ENCODE measurements at regions not wholly inside any gene's neighbourhood (a gene's known extent, or its start where the extent isn't known, plus 50 kb on each side); places are given as distances from the start of the nearest gene placed in this dataset.
"Not testable (repeated sequence)": the region's sequence is repeated elsewhere in the genome, so short reads cannot be mapped to it uniquely, and the experiment has no call there.

DNA sequence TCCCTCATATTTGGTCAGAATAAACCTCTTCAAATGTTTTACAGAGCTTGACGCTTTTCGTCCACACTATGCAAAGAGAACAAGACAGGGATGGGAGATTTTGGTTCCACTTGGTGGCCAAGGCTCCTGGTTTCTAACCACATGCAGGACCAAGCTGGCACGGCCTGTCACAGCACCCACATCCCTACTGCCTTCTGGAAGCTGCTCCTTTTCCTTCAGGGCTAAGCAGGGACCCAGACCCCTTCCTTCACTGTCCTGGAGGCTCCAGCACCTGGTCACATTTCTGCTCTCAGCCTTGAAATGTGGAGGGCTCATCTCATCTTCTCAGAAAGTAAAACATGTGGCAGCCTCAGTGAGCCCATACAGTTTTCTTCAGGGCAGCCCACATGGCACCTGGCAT lies 50.4 kb upstream of the ARHGEF7 start:
- no peaks in the 10 kb centered on the region for H3K9me3 Mint-ChIP-seq (ENCODE audit: low read depth)
- H3K4me1 Mint-ChIP-seq (ENCODE audit: low read depth): peaks cover 8% of the 10 kb centered on the region
- H3K36me3 Mint-ChIP-seq: no peaks in the 10 kb centered on the region
- no peak overlapping the region for H3K27ac Mint-ChIP-seq
- H3K4me3 Mint-ChIP-seq: no peak overlapping the region
- peaks cover 34% of the 10 kb centered on the region for H3K27me3 Mint-ChIP-seq

DNA sequence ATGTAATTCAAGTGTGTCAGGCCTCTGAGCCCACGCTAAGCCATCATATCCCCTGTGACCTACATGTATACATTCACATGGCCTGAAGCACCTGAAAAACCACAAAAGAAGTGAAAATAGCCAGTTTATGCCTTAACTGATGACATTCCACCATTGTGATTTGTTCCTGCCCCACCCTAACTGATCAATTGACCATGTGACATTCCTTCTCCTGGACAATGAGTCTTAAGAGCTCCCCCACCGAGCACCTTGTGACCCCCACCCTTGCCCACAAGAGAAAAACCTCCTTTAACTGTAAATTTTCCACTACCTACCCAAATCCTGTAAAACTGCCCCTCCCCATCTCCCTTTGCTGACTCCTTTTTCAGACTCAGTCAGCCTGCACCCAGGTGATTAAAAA lies 52.1 kb upstream of the ARHGEF7 start:
- peaks cover 38% of the 10 kb centered on the region for H3K27me3 Mint-ChIP-seq
- no peaks in the 10 kb centered on the region for H3K9me3 Mint-ChIP-seq (ENCODE audit: low read depth)
- H3K27ac Mint-ChIP-seq: no peak overlapping the region
- H3K4me3 Mint-ChIP-seq: no peak overlapping the region
- no peaks in the 10 kb centered on the region for H3K36me3 Mint-ChIP-seq
- H3K4me1 Mint-ChIP-seq (ENCODE audit: low read depth): peaks cover 8% of the 10 kb centered on the region

DNA sequence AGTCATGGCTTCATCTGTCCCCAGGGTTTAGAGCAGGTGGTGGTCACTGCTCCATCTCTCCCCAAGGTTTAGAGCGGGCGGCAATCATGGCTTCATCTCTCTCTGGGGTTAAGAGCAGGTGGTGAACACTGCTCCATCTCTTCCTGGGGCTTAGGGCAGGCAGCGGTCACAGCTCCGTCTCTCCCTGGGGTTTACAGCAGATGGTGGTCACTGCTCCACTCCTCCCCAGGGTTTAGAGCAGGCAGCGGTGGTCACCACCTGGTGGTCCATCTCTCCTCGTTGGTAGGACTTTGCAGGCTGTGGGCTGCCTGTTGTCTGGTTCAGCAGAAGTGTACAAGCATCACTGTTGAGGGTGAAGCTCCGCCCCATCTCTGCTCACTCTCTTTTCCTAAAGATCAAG lies 52.8 kb upstream of the ARHGEF7 start:
- no peak overlapping the region for H3K27ac Mint-ChIP-seq
- no peaks in the 10 kb centered on the region for H3K9me3 Mint-ChIP-seq (ENCODE audit: low read depth)
- H3K4me1 Mint-ChIP-seq (ENCODE audit: low read depth): peaks cover 4% of the 10 kb centered on the region
- no peak overlapping the region for H3K4me3 Mint-ChIP-seq
- H3K27me3 Mint-ChIP-seq: peaks cover 39% of the 10 kb centered on the region
- no peaks in the 10 kb centered on the region for H3K36me3 Mint-ChIP-seq

DNA sequence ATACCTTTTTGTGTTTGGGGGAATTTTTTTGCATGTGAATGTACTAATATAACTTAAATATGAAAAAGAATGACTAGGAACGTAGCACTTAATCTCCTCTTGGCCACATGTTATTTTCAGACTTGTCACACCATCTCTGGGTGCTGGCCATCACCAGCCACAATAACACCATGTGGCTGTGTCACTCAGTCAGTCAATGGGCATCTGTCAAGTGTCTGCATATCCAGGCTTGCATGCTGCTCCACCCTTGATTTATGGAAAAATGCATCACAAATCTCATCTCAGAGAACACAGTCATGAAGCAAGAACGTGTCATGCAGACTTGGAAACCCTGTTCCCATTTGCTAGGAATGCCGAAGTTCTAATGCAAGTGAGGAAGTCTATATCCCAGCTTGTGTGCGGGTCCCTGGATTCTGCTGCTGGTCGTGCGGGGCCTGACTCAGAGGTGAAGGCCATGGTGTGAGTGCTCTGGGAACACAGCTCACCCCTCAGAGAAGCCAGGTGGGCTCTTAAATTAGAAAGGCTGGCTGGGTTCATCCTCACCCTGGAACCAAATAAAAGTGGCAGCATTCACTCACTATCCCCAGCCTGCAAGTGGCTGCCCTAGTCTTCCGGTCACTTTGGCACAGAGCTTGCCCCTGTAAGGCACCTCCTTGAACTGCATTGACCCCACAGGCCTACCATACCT lies 53.6 kb upstream of the ARHGEF7 start:
- Mint-ChIP-seq H3K4me3 (no peak overlapping the region), H3K27me3 (peaks cover 45% of the 10 kb centered on the region), H3K4me1 (ENCODE audit: low read depth) (peaks cover 3% of the 10 kb centered on the region), H3K36me3 (no peaks in the 10 kb centered on the region), H3K27ac (no peak overlapping the region), H3K9me3 (ENCODE audit: low read depth) (no peaks in the 10 kb centered on the region)

DNA sequence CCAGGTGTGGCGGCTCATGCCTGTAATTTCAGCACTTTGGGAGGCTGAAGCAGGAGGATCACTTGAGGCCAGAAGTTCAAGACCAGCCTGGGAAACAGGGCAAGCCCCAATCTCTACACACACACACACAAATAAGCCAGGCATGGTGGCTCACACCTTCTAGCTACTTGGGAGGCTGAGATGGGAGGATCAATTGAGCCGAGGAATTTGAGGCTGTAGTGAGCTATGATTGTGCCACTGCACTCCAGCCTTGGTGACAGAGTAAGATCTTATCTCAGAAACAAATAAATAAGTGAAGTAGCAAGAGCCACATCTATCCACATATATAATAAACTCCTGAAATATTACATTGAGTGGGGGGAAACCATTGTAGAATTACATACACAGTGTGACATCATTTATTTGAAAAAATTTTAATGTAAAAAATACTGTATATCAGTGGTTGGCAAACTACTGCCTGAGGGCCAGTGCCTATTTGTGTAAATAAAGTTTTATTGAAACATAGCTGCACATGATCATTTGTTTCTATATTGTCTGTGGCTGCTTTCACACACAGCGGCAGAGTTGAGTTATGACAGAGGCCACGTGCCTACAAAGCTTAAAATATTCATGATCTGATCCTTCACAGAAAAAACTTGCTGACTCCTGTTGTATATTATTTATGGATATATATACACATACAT lies 54.7 kb upstream of the ARHGEF7 start:
- Mint-ChIP-seq H3K9me3 (ENCODE audit: low read depth) (no peaks in the 10 kb centered on the region), H3K27me3 (peaks cover 40% of the 10 kb centered on the region), H3K4me3 (no peak overlapping the region), H3K4me1 (ENCODE audit: low read depth) (no peaks in the 10 kb centered on the region), H3K36me3 (no peaks in the 10 kb centered on the region), H3K27ac (no peak overlapping the region)

DNA sequence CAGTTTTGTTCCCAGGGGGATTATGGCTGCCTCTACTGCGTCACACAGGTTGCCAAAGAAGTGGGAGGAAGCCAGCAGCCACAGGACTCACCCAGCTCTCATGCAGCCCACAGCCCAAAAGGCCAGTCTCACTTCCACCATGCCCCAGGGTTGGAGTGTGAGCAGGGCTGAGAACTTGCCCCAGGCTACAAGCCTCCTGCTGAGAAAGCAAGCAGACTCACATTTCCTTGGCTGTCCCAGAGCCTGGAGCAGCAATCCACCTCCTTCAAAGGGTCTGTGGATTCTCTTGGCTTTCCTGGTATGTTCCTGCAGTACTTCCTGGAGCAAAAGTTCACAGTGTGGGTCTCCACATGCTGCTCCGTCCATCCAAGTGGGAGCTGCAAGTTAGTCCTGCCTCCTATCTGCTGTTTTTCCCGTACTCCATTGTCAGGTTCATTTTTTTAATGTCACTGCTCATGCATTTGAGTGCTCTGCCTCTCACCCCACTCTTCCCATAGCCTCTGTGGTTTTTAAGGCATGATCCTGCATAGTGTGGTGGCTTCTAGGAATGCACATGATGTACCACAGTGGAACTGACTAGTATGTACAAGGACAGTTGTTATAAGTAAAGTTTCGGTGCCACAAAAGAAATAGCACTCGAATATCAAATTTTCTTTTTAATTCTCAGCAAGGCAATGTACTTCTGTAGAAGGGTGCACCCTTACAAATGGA lies 56.2 kb upstream of the ARHGEF7 start:
- H3K9me3 Mint-ChIP-seq (ENCODE audit: low read depth): no peaks in the 10 kb centered on the region
- H3K27me3 Mint-ChIP-seq: peaks cover 42% of the 10 kb centered on the region
- H3K36me3 Mint-ChIP-seq: no peaks in the 10 kb centered on the region
- no peak overlapping the region for H3K4me3 Mint-ChIP-seq
- H3K27ac Mint-ChIP-seq: no peak overlapping the region
- H3K4me1 Mint-ChIP-seq (ENCODE audit: low read depth): no peaks in the 10 kb centered on the region

DNA sequence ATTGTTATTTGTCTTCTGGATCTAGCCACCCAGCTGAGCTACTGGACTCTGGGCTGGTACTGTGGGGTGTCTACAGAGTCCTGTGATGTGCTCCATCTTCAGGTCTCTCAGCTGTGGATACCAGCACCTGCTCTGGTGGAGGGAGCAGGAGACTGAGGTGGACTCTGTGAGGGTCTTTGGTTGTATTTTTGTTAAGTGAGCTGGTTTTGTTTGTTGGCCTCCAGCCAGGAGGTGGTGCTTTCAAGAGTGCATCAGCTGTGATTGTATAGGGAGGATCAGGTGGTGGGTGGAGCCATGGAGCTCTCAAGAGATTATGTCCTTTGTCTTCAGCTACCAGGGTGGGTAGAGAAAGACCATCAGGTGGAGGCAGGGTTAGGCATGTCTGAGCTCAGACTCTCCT lies 56.8 kb upstream of the ARHGEF7 start:
- peaks cover 41% of the 10 kb centered on the region for H3K27me3 Mint-ChIP-seq
- not testable (repeated sequence) for H3K27ac Mint-ChIP-seq; H3K4me1 Mint-ChIP-seq (ENCODE audit: low read depth); H3K4me3 Mint-ChIP-seq; H3K36me3 Mint-ChIP-seq; H3K9me3 Mint-ChIP-seq (ENCODE audit: low read depth)

DNA sequence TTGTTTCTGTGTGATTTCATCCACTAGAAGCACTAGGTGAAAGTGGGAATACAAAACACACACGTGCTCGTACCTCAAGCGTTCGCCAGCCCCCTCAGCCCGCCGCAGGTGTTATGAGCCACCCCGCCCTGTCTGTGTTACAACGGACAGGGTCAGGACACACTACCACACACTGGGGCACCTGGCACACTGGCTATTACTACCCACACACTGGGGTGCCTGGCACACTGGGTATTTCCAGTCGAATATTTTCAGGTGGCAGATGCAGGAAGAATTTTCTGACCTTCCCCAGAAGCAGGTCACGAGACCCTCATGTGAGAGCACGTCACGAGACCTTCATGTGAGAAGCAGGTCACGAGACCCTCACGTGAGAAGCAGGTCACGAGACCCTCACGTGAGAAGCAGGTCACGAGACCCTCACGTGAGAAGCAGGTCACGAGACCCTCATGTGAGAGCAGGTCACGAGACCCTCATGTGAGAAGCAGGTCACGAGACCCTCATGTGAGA lies 63.3 kb upstream of the ARHGEF7 start:
- not testable (repeated sequence) for H3K9me3 Mint-ChIP-seq (ENCODE audit: low read depth); H3K27ac Mint-ChIP-seq; H3K4me3 Mint-ChIP-seq; H3K36me3 Mint-ChIP-seq; H3K4me1 Mint-ChIP-seq (ENCODE audit: low read depth)
- peaks cover 15% of the 10 kb centered on the region for H3K27me3 Mint-ChIP-seq

DNA sequence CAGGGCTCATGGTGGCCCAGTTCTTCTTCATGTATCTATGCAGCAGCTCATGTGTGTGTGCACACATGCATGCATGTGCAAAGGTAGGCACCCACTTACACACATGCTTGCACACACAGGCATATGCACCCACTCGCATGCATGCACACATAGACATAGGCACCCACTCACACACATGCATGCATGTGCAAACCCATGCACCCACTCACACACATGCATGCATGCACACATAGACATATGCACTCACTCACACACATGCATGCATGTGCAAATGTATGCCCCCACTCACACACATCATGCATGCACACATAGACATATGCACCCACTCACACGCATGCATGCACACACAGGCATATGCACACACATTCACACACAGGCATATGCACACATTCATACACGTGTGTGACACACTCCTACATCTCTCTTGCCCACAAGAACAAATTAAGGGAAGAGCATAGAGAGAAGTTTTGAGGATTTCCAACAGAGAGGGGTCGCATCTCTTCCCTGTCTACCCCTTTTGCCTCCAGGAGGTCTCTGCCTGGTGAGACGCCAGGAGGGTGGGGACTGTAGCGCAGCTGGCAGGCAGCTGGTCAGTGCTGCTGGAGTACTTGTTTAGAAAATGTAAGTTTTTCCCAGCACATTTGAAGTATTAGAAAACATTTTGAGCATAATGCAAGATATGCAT lies 63.9 kb upstream of the ARHGEF7 start:
- no peaks in the 10 kb centered on the region for H3K36me3 Mint-ChIP-seq
- no peaks in the 10 kb centered on the region for H3K9me3 Mint-ChIP-seq (ENCODE audit: low read depth)
- peaks cover 10% of the 10 kb centered on the region for H3K27me3 Mint-ChIP-seq
- no peak overlapping the region for H3K4me3 Mint-ChIP-seq
- no peak overlapping the region for H3K27ac Mint-ChIP-seq
- peaks cover 4% of the 10 kb centered on the region for H3K4me1 Mint-ChIP-seq (ENCODE audit: low read depth)

DNA sequence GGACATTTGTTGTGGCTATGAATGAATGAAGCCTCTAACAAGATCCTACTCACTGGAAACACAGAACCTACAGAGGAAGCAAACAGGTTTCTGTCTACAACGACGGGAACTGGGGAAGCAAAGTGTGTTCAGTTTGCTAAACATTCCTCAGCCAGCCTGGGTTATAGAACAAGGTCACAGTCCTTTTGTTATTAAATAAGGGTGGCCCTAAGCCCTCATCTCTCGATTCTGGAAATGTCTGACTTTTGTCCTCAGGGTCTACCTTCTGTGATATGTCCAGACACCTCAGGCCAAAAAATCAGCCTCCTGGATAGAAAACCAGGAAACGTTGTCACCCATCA lies 64.6 kb upstream of the ARHGEF7 start:
- Mint-ChIP-seq H3K36me3 (no peaks in the 10 kb centered on the region), H3K27ac (no peak overlapping the region)

DNA sequence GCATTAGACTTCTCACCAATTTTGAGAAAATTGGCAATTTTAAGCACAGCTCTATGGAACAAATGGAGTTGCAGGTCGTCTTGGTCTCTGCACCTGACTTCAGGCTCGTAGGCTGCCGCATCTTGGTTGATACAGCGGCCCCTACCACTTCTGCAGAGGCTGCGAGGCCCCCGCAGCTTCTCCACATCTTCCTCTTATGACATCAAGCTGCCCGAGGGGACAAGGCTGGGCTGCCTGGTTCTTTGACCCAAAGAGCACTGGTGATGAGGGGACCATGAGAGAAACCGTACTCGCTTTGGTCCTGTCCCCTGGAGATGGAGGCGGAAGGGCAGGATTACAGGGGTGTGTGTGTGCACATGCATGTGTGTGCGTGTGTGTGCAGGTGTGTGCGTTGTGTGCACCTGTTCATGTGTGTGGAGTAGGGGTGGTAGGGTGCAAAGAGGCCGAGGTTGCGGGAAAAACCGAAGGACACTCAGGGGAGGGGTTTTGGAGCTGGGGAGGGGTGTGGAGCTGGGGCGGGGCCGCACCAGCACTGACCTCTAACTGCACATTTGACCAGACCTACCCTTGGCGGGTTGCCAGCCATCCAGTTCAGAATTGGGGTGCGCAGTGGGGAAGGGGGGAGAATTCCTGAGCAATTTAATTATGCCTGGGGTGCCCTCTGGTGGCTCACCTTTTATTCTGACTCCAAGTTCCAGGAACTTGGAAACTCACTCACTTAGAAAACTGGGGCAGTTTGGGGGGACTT lies 65.1 kb upstream of the ARHGEF7 start:
- Mint-ChIP-seq H3K27ac (no peak overlapping the region), H3K4me1 (ENCODE audit: low read depth) (peaks cover 4% of the 10 kb centered on the region), H3K4me3 (no peak overlapping the region), H3K9me3 (ENCODE audit: low read depth) (no peaks in the 10 kb centered on the region), H3K36me3 (no peaks in the 10 kb centered on the region), H3K27me3 (peaks cover 9% of the 10 kb centered on the region)

More for the DNA sequence above, 64.6 kb upstream of the ARHGEF7 start:
- Mint-ChIP-seq H3K27me3 (peaks cover 9% of the 10 kb centered on the region), H3K9me3 (ENCODE audit: low read depth) (no peaks in the 10 kb centered on the region), H3K4me1 (ENCODE audit: low read depth) (peaks cover 4% of the 10 kb centered on the region), H3K4me3 (no peak overlapping the region)

DNA sequence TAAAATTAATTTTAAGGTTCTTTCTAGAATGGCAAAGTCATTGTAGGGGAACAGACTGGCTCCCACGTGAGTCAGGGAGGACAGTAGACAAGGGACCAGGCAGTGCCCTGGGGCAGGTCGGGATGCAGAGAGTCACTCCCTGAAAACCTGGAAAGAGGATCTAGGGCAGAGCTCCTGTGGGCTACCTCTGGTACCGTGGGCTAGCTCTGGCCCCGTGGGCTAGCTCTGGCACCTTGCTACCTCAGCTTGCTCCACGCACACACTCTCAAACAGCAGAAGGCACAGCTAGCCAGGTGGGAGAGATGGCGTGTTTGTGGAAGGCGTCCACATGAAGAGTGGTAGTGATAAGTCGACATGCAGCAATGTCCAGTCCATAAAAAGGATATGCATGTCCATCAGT lies 66.7 kb upstream of the ARHGEF7 start:
- no peak overlapping the region for H3K27ac Mint-ChIP-seq
- peaks cover 4% of the 10 kb centered on the region for H3K4me1 Mint-ChIP-seq (ENCODE audit: low read depth)
- no peak overlapping the region for H3K4me3 Mint-ChIP-seq
- no peaks in the 10 kb centered on the region for H3K36me3 Mint-ChIP-seq
- H3K9me3 Mint-ChIP-seq (ENCODE audit: low read depth): no peaks in the 10 kb centered on the region
- H3K27me3 Mint-ChIP-seq: peaks cover 8% of the 10 kb centered on the region

DNA sequence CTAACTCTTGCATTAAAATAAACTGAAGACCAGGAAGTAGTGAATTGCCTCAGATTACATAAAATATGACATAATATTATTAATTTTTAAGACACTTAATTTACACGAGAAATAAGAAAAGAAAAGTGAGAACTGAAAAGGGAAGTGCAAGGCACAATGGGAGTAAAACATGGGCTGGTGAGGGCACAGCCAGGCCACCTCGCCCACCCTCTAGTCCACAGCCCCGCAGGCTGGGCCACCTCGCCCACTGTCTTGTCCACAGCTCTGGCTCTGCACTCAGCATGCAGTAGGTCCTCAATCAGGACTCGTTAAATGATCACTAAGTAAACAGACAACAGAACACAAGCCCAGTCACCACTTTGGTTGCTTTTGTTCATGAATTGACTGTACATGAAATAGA lies 67.8 kb upstream of the ARHGEF7 start:
- no peaks in the 10 kb centered on the region for H3K36me3 Mint-ChIP-seq
- H3K4me1 Mint-ChIP-seq (ENCODE audit: low read depth): peaks cover 4% of the 10 kb centered on the region
- H3K4me3 Mint-ChIP-seq: no peak overlapping the region
- H3K9me3 Mint-ChIP-seq (ENCODE audit: low read depth): no peaks in the 10 kb centered on the region
- no peak overlapping the region for H3K27ac Mint-ChIP-seq
- H3K27me3 Mint-ChIP-seq: peaks cover 8% of the 10 kb centered on the region

DNA sequence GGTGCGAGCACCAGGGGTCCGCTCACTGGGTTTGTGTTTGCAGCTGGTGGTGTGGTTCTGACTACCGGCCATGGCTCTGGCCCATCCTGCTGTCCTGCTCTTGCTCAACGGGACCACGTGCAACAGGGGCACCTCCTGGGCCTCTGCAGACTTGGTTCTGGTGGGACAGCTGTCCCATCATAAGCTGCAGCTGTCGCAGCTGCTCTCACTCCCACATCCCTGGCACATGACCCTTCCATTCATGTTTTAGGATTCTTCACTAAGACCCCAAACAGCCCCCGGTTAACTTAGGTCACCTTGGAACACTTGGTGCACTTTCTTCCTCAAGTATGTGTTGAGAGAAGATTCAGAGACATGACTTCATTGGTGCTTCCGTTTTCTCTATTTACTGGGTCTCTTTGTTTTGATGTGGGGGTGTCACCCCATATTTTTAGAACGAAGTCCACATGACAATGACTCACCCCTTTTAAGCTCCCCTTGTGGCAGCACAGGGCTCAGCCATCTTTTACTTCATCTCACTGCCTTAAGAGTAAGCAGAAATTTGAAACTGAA lies 68.4 kb upstream of the ARHGEF7 start:
- Mint-ChIP-seq H3K27ac (no peak overlapping the region), H3K27me3 (peaks cover 14% of the 10 kb centered on the region), H3K36me3 (no peaks in the 10 kb centered on the region), H3K9me3 (ENCODE audit: low read depth) (no peaks in the 10 kb centered on the region), H3K4me1 (ENCODE audit: low read depth) (peaks cover 4% of the 10 kb centered on the region), H3K4me3 (no peak overlapping the region)
